Vagina (tissue), 2 donors: ENCODE measurements at regions not wholly inside any gene's neighbourhood (a gene's known extent, or its start where the extent isn't known, plus 50 kb on each side); places are given as distances from the start of the nearest gene placed in this dataset.

Source experiments
- CTCF ChIP-seq, 3 experiments: fragments of 450-650 bp in 2 of 3; fragments of 200-600 bp in 1 of 3; sonication (generic) in 1 of 3; IDR thresholded peaks; one replicate each; pipeline ENCODE4 v1.5.1; 2017 to 2019; ENCODE audit warnings: antibody characterized with exemption in 3 of 3, mild to moderate bottlenecking in 2 of 3, moderate library complexity in 2 of 3
- POLR2A ChIP-seq, 2 donors: fragments of 450-650 bp; IDR thresholded peaks; one replicate each; pipeline ENCODE4 v1.6.1; 2017; ENCODE audit warnings: antibody characterized with exemption in 2 of 2, mild to moderate bottlenecking in 2 of 2, moderate library complexity in 2 of 2

DNA sequence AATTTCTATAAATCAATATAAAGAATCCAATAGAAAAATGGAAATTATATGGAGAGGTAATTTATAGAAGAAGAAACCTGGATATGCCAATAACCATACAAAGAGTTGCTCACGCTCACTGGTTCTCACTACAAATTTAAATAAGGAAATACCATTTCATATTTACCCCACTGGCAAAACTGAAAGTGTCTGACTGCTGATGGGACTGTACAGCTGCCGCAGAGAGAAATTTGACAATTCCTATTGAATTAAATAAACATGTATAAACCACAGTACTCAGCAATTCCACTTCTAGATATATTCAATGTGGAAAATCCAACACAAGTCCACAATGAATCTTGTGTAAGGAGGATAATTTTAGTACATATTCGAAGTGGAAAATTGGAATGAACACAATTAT lies 830.4 kb upstream of the GRAMD2B start:
- no peak for TF ChIP-seq POLR2A (IDR thresholded peaks at IDR 0.05)
- no peak for TF ChIP-seq CTCF (IDR thresholded peaks at IDR 0.05)
